H1 (cell line): ENCODE measurements at regions not wholly inside any gene's neighbourhood (a gene's known extent, or its start where the extent isn't known, plus 50 kb on each side); places are given as distances from the start of the nearest gene placed in this dataset.

Experiments used
- CTCF ChIA-PET: fragments of 300-600 bp; sonication (Branson Sonifier 250); formaldehyde crosslinking; loops from one replicate; lab custom pipeline; 2021; ENCODE audit not compliant: partially characterized antibody; lab: Charles Lee
- POLR2A ChIA-PET: fragments of 300-600 bp; sonication (Branson Sonifier 250); formaldehyde crosslinking; loops from one replicate; lab custom pipeline; 2021; ENCODE audit warnings: inconsistent platforms; ENCODE audit not compliant: partially characterized antibody; lab: Charles Lee
- DNase-seq, 2 experiments: peaks; one replicate each; pipeline versions ENCODE4 v3.0.0 to v3.0.0-alpha.2; 2010 to 2022; ENCODE audit warnings: low spot score in 2 of 2, low read depth in 1 of 2, mixed read lengths in 1 of 2
- FAIRE-seq: peaks from 2 replicates; lab custom pipeline; 2011; peaks lifted over from hg19 to GRCh38; lab: Jason Lieb, UNC
- H2AFZ ChIP-seq: 2 replicates; pipeline ENCODE4 v1.8.1; 2012; ENCODE audit warnings: low read length, inconsistent platforms
- H2AK5ac ChIP-seq: 2 replicates; pipeline ENCODE4 v1.6.1; 2013; ENCODE audit warnings: low read depth, low read length
- H2BK120ac ChIP-seq: replicated peaks from 2 replicates; pipeline ENCODE3; 2013; ENCODE audit warnings: low read depth, low read length, inconsistent platforms
- H2BK12ac ChIP-seq: 2 replicates; pipeline ENCODE4 v1.6.1; 2013; ENCODE audit warnings: low read depth, low read length
- H2BK15ac ChIP-seq: 2 replicates; pipeline ENCODE4 v1.6.1; 2013; ENCODE audit warnings: low read length
- H2BK20ac ChIP-seq: 2 replicates; pipeline ENCODE4 v1.6.1; 2013; ENCODE audit warnings: low read length
- H2BK5ac ChIP-seq: 2 replicates; pipeline ENCODE4 v1.6.1; 2013; ENCODE audit warnings: low read depth, low read length
- H3K14ac ChIP-seq: 2 replicates; pipeline ENCODE4 v1.6.1; 2013; ENCODE audit warnings: inconsistent platforms; ENCODE audit not compliant: insufficient read length
- H3K18ac ChIP-seq: 2 replicates; pipeline ENCODE4 v1.6.1; 2013; ENCODE audit warnings: low read length; ENCODE audit errors: extremely low read depth
- H3K23ac ChIP-seq: 2 replicates; pipeline ENCODE4 v1.6.1; 2013; ENCODE audit warnings: inconsistent platforms; ENCODE audit not compliant: insufficient read length
- H3K23me2 ChIP-seq: 2 replicates; pipeline ENCODE4 v1.6.1; 2013; ENCODE audit warnings: low read depth, low read length
- H3K27ac ChIP-seq: 2 replicates; pipeline ENCODE4 v1.6.1; 2011; ENCODE audit warnings: low read depth, low read length, inconsistent platforms
- H3K27me3 ChIP-seq, 4 experiments: replicated peaks in 1 of 4; 1 replicate in 1 of 4; 2 replicates in 3 of 4; pipeline versions ENCODE4 v1.6.1 to v1.8.1; 2011 to 2013; ENCODE audit warnings: low read length in 3 of 4, mild to moderate bottlenecking in 3 of 4, inconsistent platforms in 2 of 4, mixed read lengths in 2 of 4, moderate library complexity in 1 of 4; ENCODE audit not compliant: control insufficient read depth in 3 of 4, insufficient read depth in 3 of 4; ENCODE audit errors: extremely low read depth in 1 of 4
- H3K36me3 ChIP-seq, 4 experiments: 2 replicates each; pipeline versions ENCODE4 v1.6.1 to v1.8.1; 2011 to 2013; ENCODE audit warnings: mild to moderate bottlenecking in 4 of 4, low read length in 3 of 4, moderate library complexity in 2 of 4, control low read depth in 1 of 4, inconsistent platforms in 1 of 4; ENCODE audit not compliant: insufficient read depth in 4 of 4, control insufficient read depth in 2 of 4
- H3K4ac ChIP-seq: replicated peaks from 2 replicates; pipeline ENCODE3; 2013; ENCODE audit warnings: low read length, low read depth, mixed read lengths, inconsistent platforms; ENCODE audit not compliant: insufficient read length
- H3K4me1 ChIP-seq, 4 experiments: replicated peaks in 1 of 4; 1 replicate in 1 of 4; 2 replicates in 3 of 4; pipeline versions ENCODE4 v1.6.1 to v1.8.1; 2011 to 2013; ENCODE audit warnings: low read length in 3 of 4, inconsistent platforms in 2 of 4, mixed read lengths in 1 of 4; ENCODE audit not compliant: insufficient read depth in 4 of 4, control insufficient read depth in 3 of 4
- H3K4me2 ChIP-seq, 2 experiments: 2 replicates each; pipeline versions ENCODE4 v1.6.1 to v1.8.1; 2011 to 2013; ENCODE audit warnings: low read depth in 2 of 2, low read length in 2 of 2, control low read depth in 1 of 2, inconsistent platforms in 1 of 2, mild to moderate bottlenecking in 1 of 2; ENCODE audit not compliant: insufficient read depth in 1 of 2
- H3K4me3 ChIP-seq, 4 experiments: fragments of 200-600, 300-600 bp in 1 of 4; sonication (generic), shearing (Covaris generic), sonication (Bioruptor Twin) in 1 of 4; 2 replicates each; pipeline versions ENCODE4 v1.5.1 to v1.8.1; 2011 to 2016; ENCODE audit warnings: low read length in 4 of 4, low read depth in 3 of 4, control low read depth in 2 of 4, inconsistent platforms in 2 of 4, mild to moderate bottlenecking in 2 of 4, mixed read lengths in 1 of 4, moderate library complexity in 1 of 4; ENCODE audit not compliant: insufficient read depth in 2 of 4; ENCODE audit errors: extremely low read depth in 1 of 4
- H3K56ac ChIP-seq: replicated peaks from 2 replicates; pipeline ENCODE3; 2013; ENCODE audit warnings: low read depth, mild to moderate bottlenecking, mixed read lengths, low read length, inconsistent platforms; ENCODE audit not compliant: insufficient read length
- H3K79me1 ChIP-seq: 2 replicates; pipeline ENCODE4 v1.6.1; 2013; ENCODE audit warnings: low read depth, low read length, control low read depth
- H3K79me2 ChIP-seq, 2 experiments: 2 replicates each; pipeline versions ENCODE4 v1.6.1 to v1.8.1; 2012 to 2013; ENCODE audit warnings: low read length in 2 of 2, mild to moderate bottlenecking in 2 of 2, inconsistent platforms in 1 of 2; ENCODE audit not compliant: insufficient read depth in 2 of 2, control insufficient read depth in 1 of 2
- H3K9ac ChIP-seq, 4 experiments: replicated peaks in 1 of 4; 1 replicate in 1 of 4; 2 replicates in 3 of 4; pipeline versions ENCODE4 v1.6.1 to v1.8.1; 2011 to 2013; ENCODE audit warnings: low read depth in 3 of 4, low read length in 3 of 4, control low read depth in 2 of 4, mild to moderate bottlenecking in 2 of 4, moderate library complexity in 2 of 4, inconsistent platforms in 1 of 4; ENCODE audit errors: extremely low read depth in 1 of 4
- H3K9me3 ChIP-seq, 2 experiments: 2 replicates each; pipeline versions ENCODE4 v1.6.1 to v1.8.1; 2012 to 2013; ENCODE audit warnings: mild to moderate bottlenecking in 2 of 2, moderate library complexity in 2 of 2, control low read depth in 1 of 2, inconsistent platforms in 1 of 2, low read depth in 1 of 2, low read length in 1 of 2, mixed read lengths in 1 of 2; ENCODE audit not compliant: insufficient read depth in 2 of 2
- H4K20me1 ChIP-seq, 2 experiments: replicated peaks in 1 of 2; 2 replicates each; pipeline versions ENCODE3 to v1.8.1; 2011 to 2013; ENCODE audit warnings: inconsistent platforms in 2 of 2, low read length in 2 of 2, mild to moderate bottlenecking in 1 of 2; ENCODE audit not compliant: insufficient read depth in 2 of 2, control insufficient read depth in 1 of 2
- H4K5ac ChIP-seq: 2 replicates; pipeline ENCODE4 v1.6.1; 2013; ENCODE audit warnings: low read length, low read depth, mixed read lengths, inconsistent platforms; ENCODE audit not compliant: insufficient read length
- H4K8ac ChIP-seq: 2 replicates; pipeline ENCODE4 v1.8.0; 2013; ENCODE audit warnings: mild to moderate bottlenecking, moderate library complexity, low read length, inconsistent platforms; ENCODE audit not compliant: insufficient read depth; ENCODE audit errors: extremely low read depth
- H4K91ac ChIP-seq: replicated peaks from 2 replicates; pipeline ENCODE3; 2013; ENCODE audit warnings: low read length, mixed read lengths, inconsistent platforms; ENCODE audit not compliant: insufficient read length
- ATF2 ChIP-seq: IDR thresholded peaks from 2 replicates; pipeline ENCODE4 v1.6.1; 2012; ENCODE audit warnings: low read length, inconsistent platforms
- KDM5A ChIP-seq: fragments of 200-600 bp; IDR thresholded peaks from 2 replicates; pipeline ENCODE4 v1.7.1; 2012; ENCODE audit warnings: mild to moderate bottlenecking, low read length, inconsistent platforms, mixed read lengths
- NANOG ChIP-seq: IDR thresholded peaks from 2 replicates; pipeline ENCODE4 v1.6.1; 2011; ENCODE audit warnings: low read length, low read depth, mild to moderate bottlenecking, inconsistent platforms; ENCODE audit not compliant: insufficient read depth, poor library complexity, severe bottlenecking
- PHF8 ChIP-seq: fragments of 200-600 bp; sonication (generic); conservative IDR thresholded peaks from 2 replicates; pipeline ENCODE4 v1.7.1; 2012; ENCODE audit warnings: low read depth, mild to moderate bottlenecking, inconsistent platforms, low read length, moderate library complexity
- POLR2AphosphoS5 ChIP-seq: IDR thresholded peaks from 2 replicates; pipeline ENCODE4 v1.6.1; 2011; ENCODE audit warnings: low read depth, low read length
- SIN3A ChIP-seq, 2 experiments: IDR thresholded peaks in 1 of 2; conservative IDR thresholded peaks in 1 of 2; 2 replicates each; pipeline ENCODE4 v1.6.1; 2011 to 2012; ENCODE audit warnings: low read length in 2 of 2, improper control_type of control experiment in 1 of 2, low read depth in 1 of 2, mild to moderate bottlenecking in 1 of 2
- SP1 ChIP-seq: IDR thresholded peaks from 2 replicates; pipeline ENCODE4 v1.6.1; 2011; ENCODE audit warnings: low read depth, low read length
- SP2 ChIP-seq: IDR thresholded peaks from 2 replicates; pipeline ENCODE4 v1.6.1; 2012; ENCODE audit warnings: mild to moderate bottlenecking, low read length, inconsistent platforms
- SP4 ChIP-seq: IDR thresholded peaks from 2 replicates; pipeline ENCODE4 v1.6.1; 2012; ENCODE audit warnings: low read length, inconsistent platforms
- YY1 ChIP-seq: IDR thresholded peaks from 2 replicates; pipeline ENCODE4 v1.6.1; 2011; ENCODE audit warnings: low read depth, mild to moderate bottlenecking, low read length
- ZNF274 ChIP-seq: IDR thresholded peaks from 2 replicates; pipeline ENCODE4 v1.7.0; 2012; ENCODE audit warnings: low read length, borderline replicate concordance; ENCODE audit errors: extremely low read depth
- WGBS, 2 experiments: shearing (Covaris generic) in 1 of 2; methylation state at CpG; one replicate each; pipeline versions ENCODE4 v1.1.6 to v1.1.7; 2013 to 2015; ENCODE audit warnings: low lambda C conversion rate in 2 of 2, mixed read lengths in 2 of 2, inconsistent platforms in 1 of 2, low coverage in 1 of 2, missing lambda C conversion rate in 1 of 2; ENCODE audit not compliant: insufficient replicate concordance in 2 of 2, insufficient coverage in 1 of 2, insufficient read length in 1 of 2; ENCODE audit errors: extremely low coverage in 1 of 2, missing lambda C conversion rate in 1 of 2; 5-methylcytosine and 5-hydroxymethylcytosine counted together

GRCh38 chr11:93072229-93072914, 102.9 kb downstream of the MTNR1B start:
- no peak overlapping the region for H2AFZ ChIP-seq
- H3K79me1 ChIP-seq = no peaks in the 10 kb centered on the region
- FAIRE-seq (peak; percentile 36), DNase-seq (no peak)
- H3K79me2 ChIP-seq = no peaks in the 10 kb centered on the region
- H4K8ac ChIP-seq = no peak overlapping the region
- no peak overlapping the region for H2BK15ac ChIP-seq
- peak overlapping the region in 1 of 4 experiments; percentile 35; a peak in 1 of 8 replicates for H3K4me3 ChIP-seq
- peak overlapping the region; percentile 67; the same call in 1 of the 2 replicates for H3K27ac ChIP-seq
- peaks cover 7 to 18% (median 12%) of the 10 kb centered on the region in 4 experiments; a peak in 6 of 7 replicates for H3K4me1 ChIP-seq
- no peaks in the 10 kb centered on the region for H3K36me3 ChIP-seq
- peak overlapping the region; percentile 43; the same call in 1 of the 2 replicates for H2BK20ac ChIP-seq
- no peak overlapping the region for H4K5ac ChIP-seq
- 0 out of 2 replicates have a peak overlapping the region, but pooled peaks have one; percentile 99 for H2BK12ac ChIP-seq
- H4K91ac ChIP-seq = no peak overlapping the region
- no peak overlapping the region for H3K56ac ChIP-seq
- H3K4me2 ChIP-seq = peak overlapping the region; percentile 44 to 64; a peak in 3 of 4 replicates
- ChIA-PET CTCF (interaction anchor here (0.7 to 1.4 kb wide), 5 partner anchors 8 to 154 kb away, joined by 3 to 4 read pairs (median 3); no protein-coding TSS in a partner anchor), POLR2A (interaction anchor here (0.7 to 2.6 kb wide), 6 partner anchors 8 to 464 kb away, joined by 3 to 13 read pairs (median 4); partner anchors contain the start of gene SLC36A4)
- H3K27me3 ChIP-seq = no peaks in the 10 kb centered on the region
- H2BK120ac ChIP-seq = peak overlapping the region; percentile 91
- H3K23me2 ChIP-seq = no peaks in the 10 kb centered on the region
- H3K23ac ChIP-seq = no peak overlapping the region
- H3K9ac ChIP-seq = no peak overlapping the region
- H3K4ac ChIP-seq = peak overlapping the region; percentile 33
- H3K18ac ChIP-seq = peak overlapping the region; percentile 91
- H3K9me3 ChIP-seq = no peaks in the 10 kb centered on the region
- H2AK5ac ChIP-seq = no peak overlapping the region
- H4K20me1 ChIP-seq = no peaks in the 10 kb centered on the region
- H3K14ac ChIP-seq = no peak overlapping the region
- 28% methylated on average over 1 of the region's 1 CpG; no CpG with 5 or more reads in 1 of the 2 experiments for WGBS, 2 experiments
- H2BK5ac ChIP-seq = peak overlapping the region; percentile 97; the same call in 1 of the 2 replicates
- TF ChIP-seq KDM5A (no peak), SP2 (no peak), ATF2 (no peak), YY1 (no peak), SP4 (no peak), SIN3A (conservative IDR thresholded peaks at IDR 0.05 in 1 of 2, IDR thresholded peaks at IDR 0.05 in 1 of 2; ENCODE audit: low read depth in 1 of 2, low read length in 2 of 2) (no peak), PHF8 (no peak), POLR2AphosphoS5 (no peak), NANOG (no peak), ZNF274 (no peak), SP1 (0 out of 2 replicates have a peak, but pooled peaks have one; percentile 40)
